Upper lobe of left lung (tissue), 4 donors: ENCODE measurements at regions not wholly inside any gene's neighbourhood (a gene's known extent, or its start where the extent isn't known, plus 50 kb on each side); places are given as distances from the start of the nearest gene placed in this dataset.

ENCODE experiments used
- EP300 ChIP-seq, 4 donors: sonication (generic); formaldehyde crosslinking; IDR thresholded peaks; one replicate each; pipeline ENCODE4 v1.5.1; 2017; ENCODE audit warnings: antibody characterized with exemption in 4 of 4, control low read depth in 2 of 4
- POLR2A ChIP-seq, 4 donors: fragments of 450-650 bp; IDR thresholded peaks; one replicate each; pipeline ENCODE4 v1.5.1; 2016 to 2017; ENCODE audit warnings: antibody characterized with exemption in 4 of 4, mild to moderate bottlenecking in 2 of 4
- POLR2AphosphoS5 ChIP-seq, 2 donors: sonication (generic); formaldehyde crosslinking; IDR thresholded peaks; one replicate each; pipeline ENCODE4 v1.5.1; 2017; ENCODE audit warnings: antibody characterized with exemption in 2 of 2
- TF ChIP-seq, protein P1 (sequence below), 6 experiments: fragments of 450-650 bp in 4 of 6; fragments of 200-600 bp in 2 of 6; sonication (generic) in 2 of 6; IDR thresholded peaks; one replicate each; pipeline ENCODE4 v1.5.1; 2016 to 2019; ENCODE audit warnings: antibody characterized with exemption in 6 of 6

DNA sequence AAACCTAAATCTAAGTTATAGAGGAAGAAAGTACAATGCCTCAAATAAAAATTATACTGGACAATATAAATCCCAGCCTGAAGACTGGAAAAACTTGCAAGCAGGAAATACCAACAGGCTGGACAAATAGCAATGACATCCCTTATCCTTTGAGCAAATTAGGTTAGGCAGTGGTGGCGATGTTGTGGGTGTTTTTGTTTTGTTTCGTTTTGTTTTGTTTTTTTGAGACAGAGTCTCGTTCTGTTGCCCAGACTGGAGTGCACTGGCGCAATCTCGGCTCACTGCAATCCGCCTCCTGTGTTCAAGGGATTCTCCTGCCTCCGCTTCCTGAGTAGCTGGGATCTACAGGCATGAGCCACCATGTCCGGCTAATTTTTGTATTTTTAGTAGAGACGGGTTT, 57.3 kb upstream of the TES start:
- TF ChIP-seq, protein P1, sequence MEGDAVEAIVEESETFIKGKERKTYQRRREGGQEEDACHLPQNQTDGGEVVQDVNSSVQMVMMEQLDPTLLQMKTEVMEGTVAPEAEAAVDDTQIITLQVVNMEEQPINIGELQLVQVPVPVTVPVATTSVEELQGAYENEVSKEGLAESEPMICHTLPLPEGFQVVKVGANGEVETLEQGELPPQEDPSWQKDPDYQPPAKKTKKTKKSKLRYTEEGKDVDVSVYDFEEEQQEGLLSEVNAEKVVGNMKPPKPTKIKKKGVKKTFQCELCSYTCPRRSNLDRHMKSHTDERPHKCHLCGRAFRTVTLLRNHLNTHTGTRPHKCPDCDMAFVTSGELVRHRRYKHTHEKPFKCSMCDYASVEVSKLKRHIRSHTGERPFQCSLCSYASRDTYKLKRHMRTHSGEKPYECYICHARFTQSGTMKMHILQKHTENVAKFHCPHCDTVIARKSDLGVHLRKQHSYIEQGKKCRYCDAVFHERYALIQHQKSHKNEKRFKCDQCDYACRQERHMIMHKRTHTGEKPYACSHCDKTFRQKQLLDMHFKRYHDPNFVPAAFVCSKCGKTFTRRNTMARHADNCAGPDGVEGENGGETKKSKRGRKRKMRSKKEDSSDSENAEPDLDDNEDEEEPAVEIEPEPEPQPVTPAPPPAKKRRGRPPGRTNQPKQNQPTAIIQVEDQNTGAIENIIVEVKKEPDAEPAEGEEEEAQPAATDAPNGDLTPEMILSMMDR (IDR thresholded peaks at IDR 0.05), result no peak
- no peak for TF ChIP-seq POLR2AphosphoS5 (IDR thresholded peaks at IDR 0.05)
- TF ChIP-seq POLR2A (IDR thresholded peaks at IDR 0.05), result no peak
- TF ChIP-seq EP300 (IDR thresholded peaks at IDR 0.05), result no peak
